Lung (tissue), 11 donors: ENCODE measurements at regions not wholly inside any gene's neighbourhood (a gene's known extent, or its start where the extent isn't known, plus 50 kb on each side); places are given as distances from the start of the nearest gene placed in this dataset.
"Not testable (repeated sequence)": the region's sequence is repeated elsewhere in the genome, so short reads cannot be mapped to it uniquely, and the experiment has no call there.

ENCODE experiments used
- ATAC-seq: fragments of 200-7000 bp; cut with Tn5 transposase; one replicate; pipeline ENCODE4 v1.9.1; 2020; ENCODE audit warnings: moderate number of reproducible peaks; ENCODE audit not compliant: insufficient read depth, low FRiP score
- DNase-seq, 3 donors: peaks; one replicate each; pipeline ENCODE4 v3.0.0-alpha.2; 2013 to 2017
- H3K27ac ChIP-seq, 2 donors: one replicate each; pipeline ENCODE4 v1.5.1; 2013; ENCODE audit warnings: mild to moderate bottlenecking in 2 of 2, moderate library complexity in 2 of 2, control low read depth in 1 of 2, inconsistent platforms in 1 of 2, low read depth in 1 of 2, low read length in 1 of 2
- H3K27me3 ChIP-seq, 3 donors: one replicate each; pipeline ENCODE4 v1.5.1; 2013; ENCODE audit warnings: low read length in 2 of 3; ENCODE audit not compliant: control insufficient read depth in 3 of 3, insufficient read depth in 3 of 3
- H3K36me3 ChIP-seq, 4 donors: one replicate each; pipeline ENCODE4 v1.5.1; 2013; ENCODE audit warnings: low read length in 4 of 4, mild to moderate bottlenecking in 1 of 4, moderate library complexity in 1 of 4; ENCODE audit not compliant: control insufficient read depth in 4 of 4, insufficient read depth in 4 of 4
- H3K4me1 ChIP-seq, 5 donors: one replicate each; pipeline ENCODE4 v1.5.1; 2013; ENCODE audit warnings: low read length in 5 of 5, mild to moderate bottlenecking in 2 of 5, moderate library complexity in 1 of 5; ENCODE audit not compliant: control insufficient read depth in 5 of 5, insufficient read depth in 5 of 5
- H3K4me3 ChIP-seq: one replicate; pipeline ENCODE4 v1.5.1; 2013; ENCODE audit warnings: mild to moderate bottlenecking, control low read depth, moderate library complexity
- H3K9ac ChIP-seq, 2 donors: one replicate each; pipeline ENCODE4 v1.5.1; 2013; ENCODE audit warnings: low read length in 2 of 2, control low read depth in 1 of 2; ENCODE audit not compliant: insufficient read depth in 1 of 2
- H3K9me3 ChIP-seq, 4 donors: one replicate each; pipeline ENCODE4 v1.5.1; 2013; ENCODE audit warnings: low read length in 3 of 4, mild to moderate bottlenecking in 1 of 4, moderate library complexity in 1 of 4; ENCODE audit not compliant: control insufficient read depth in 4 of 4, insufficient read depth in 3 of 4
- CTCF ChIP-seq: IDR thresholded peaks from 2 replicates; pipeline ENCODE4 v1.5.1; 2012; ENCODE audit warnings: mild to moderate bottlenecking; ENCODE audit errors: control extremely low read depth, extremely low read depth
- WGBS, 2 donors: extraction: QIAGEN DNeasy Blood & Tissue Kit; methylation state at CpG; one replicate each; pipeline ENCODE4 v1.1.7; 2013; 5-methylcytosine and 5-hydroxymethylcytosine counted together
- donor health status: control.
- donor health status: control.
- donor health status: Bipolar disorder and iron deficiency.
- donor health status: healthy.
- donor health status: DM: yes; HTN: yes; CAD: no.

- no peak overlapping the region for H3K9ac ChIP-seq
These were observed 350.8 kb upstream of the C2CD4B start for GRCh38 chr15:62515696-62516395.

DNA sequence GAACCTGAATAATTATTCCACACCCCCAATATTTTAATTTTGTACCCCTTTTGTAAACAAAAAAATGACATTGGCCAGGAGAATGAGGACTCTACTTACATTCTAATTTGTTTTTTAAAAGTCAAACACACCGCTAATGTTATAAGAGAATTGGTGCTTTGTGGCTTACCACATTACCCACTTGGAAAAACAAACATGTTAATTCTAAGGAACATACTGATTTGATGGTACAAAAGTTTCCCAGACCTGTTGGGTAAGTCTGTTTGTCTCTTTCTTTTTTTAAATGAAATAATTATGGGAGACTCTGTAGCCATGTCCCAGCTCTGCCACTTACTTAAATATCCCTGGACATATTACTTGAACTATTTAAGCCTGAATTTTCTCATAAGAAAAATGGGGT lies 352.5 kb upstream of the C2CD4B start:
- no peak for DNase-seq
- no peak for TF ChIP-seq CTCF
- Histone ChIP-seq H3K4me1 (peaks cover 0 to 9% (median 8%) of the 10 kb centered on the region in 5 donors), H3K9ac (no peak overlapping the region), H3K9me3 (no peaks in the 10 kb centered on the region), H3K36me3 (no peaks in the 10 kb centered on the region), H3K27ac (no peak overlapping the region), H3K4me3 (no peak overlapping the region), H3K27me3 (no peaks in the 10 kb centered on the region)
- no peak for ATAC-seq
- WGBS, 2 donors = 40 to 79% methylated on average over 1 of the region's 1 CpG

More at GRCh38 chr15:62515696-62516395, 350.8 kb upstream of the C2CD4B start:
- Histone ChIP-seq H3K36me3 (no peaks in the 10 kb centered on the region), H3K4me1 (peaks cover 0 to 8% (median 3%) of the 10 kb centered on the region in 5 donors), H3K27me3 (no peaks in the 10 kb centered on the region), H3K27ac (peak overlapping the region in 1 of 2 donors; percentile 4), H3K9me3 (no peaks in the 10 kb centered on the region), H3K4me3 (no peak overlapping the region)
- DNase-seq (no peak), ATAC-seq (no peak)
- 89 to 91% methylated on average over 7 of the region's 7 CpGs for WGBS, 2 donors
- TF ChIP-seq CTCF = no peak

DNA sequence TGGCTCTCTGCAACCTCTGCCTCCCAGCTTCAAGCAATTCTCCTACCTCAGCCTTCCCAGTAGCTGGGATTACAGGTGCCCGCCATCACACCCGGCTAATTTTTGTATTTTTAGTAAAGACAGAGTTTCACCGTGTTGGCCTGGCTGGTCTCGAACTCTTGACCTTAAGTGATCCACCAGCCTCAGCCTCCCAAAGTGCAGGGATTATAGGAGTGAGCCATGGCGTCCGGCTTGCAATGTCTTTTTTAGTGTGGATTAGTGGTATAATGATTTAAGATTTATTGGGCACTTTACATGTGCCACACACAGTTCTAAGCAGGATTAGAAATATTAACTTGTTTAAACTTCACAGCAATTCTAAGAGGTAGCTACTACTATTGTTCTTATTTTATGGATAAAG lies 353.6 kb upstream of the C2CD4B start:
- 94 to 95% methylated on average over 6 of the region's 6 CpGs for WGBS, 2 donors

GRCh38 chr15:62519900-62520299 lies 354.8 kb upstream of the C2CD4B start:
- no peak overlapping the region for H3K4me3 ChIP-seq
- no peak for ATAC-seq
- no peak overlapping the region for H3K27ac ChIP-seq
- TF ChIP-seq CTCF = no peak
- DNase-seq = no peak
- no peaks in the 10 kb centered on the region for H3K9me3 ChIP-seq
- H3K9ac ChIP-seq = no peak overlapping the region
- peaks cover 0 to 16% (median 8%) of the 10 kb centered on the region in 5 donors for H3K4me1 ChIP-seq
- H3K27me3 ChIP-seq = no peaks in the 10 kb centered on the region
- WGBS, 2 donors = 78 to 81% methylated on average over 4 of the region's 4 CpGs
- H3K36me3 ChIP-seq = no peaks in the 10 kb centered on the region

More for the DNA sequence above, 353.6 kb upstream of the C2CD4B start:
- not testable (repeated sequence) for ATAC-seq, H3K4me3 ChIP-seq, H3K9ac ChIP-seq, H3K36me3 ChIP-seq, H3K27me3 ChIP-seq, H3K9me3 ChIP-seq, H3K27ac ChIP-seq, DNase-seq
- peaks cover 0 to 16% (median 8%) of the 10 kb centered on the region in 5 donors for H3K4me1 ChIP-seq
